ENCODE measurements at regions not wholly inside any gene's neighbourhood (a gene's known extent, or its start where the extent isn't known, plus 50 kb on each side); places are given as distances from the start of the nearest gene placed in this dataset.

GRCh38 chr7:131226514-131226865, 101.2 kb upstream of the MKLN1 start:
- H3K9me3 ChIP-seq (replicated peaks; ENCODE audit: insufficient read depth, low read length): no peaks in the 10 kb centered on the region
- peak overlapping the region; percentile 27 for H3K4me3 ChIP-seq (ENCODE audit: low read length)
- TF ChIP-seq CTCF (IDR thresholded peaks at IDR 0.05; ENCODE audit: low read length): no peak
- no peak for TF ChIP-seq EZH2 (optimal IDR thresholded peaks at IDR 0.05; ENCODE audit: low read depth, low read length)
- no peak for TF ChIP-seq EZH2phosphoT487 (IDR thresholded peaks at IDR 0.05; ENCODE audit: low read length)
- H4K20me1 ChIP-seq (ENCODE audit: insufficient read depth, low read length): no peaks in the 10 kb centered on the region
- H3K9me2 ChIP-seq (replicated peaks; ENCODE audit: insufficient read depth, low read length): no peaks in the 10 kb centered on the region
- H3K4me1 ChIP-seq (ENCODE audit: low read length): peaks cover 27% of the 10 kb centered on the region
- peak overlapping the region; percentile 84 for H3K4me2 ChIP-seq (ENCODE audit: low read depth, low read length)
- H3K27ac ChIP-seq (ENCODE audit: low read length): peak overlapping the region; percentile 72
- H3K79me2 ChIP-seq (ENCODE audit: low read length): no peaks in the 10 kb centered on the region
- no peak for DNase-seq
- peak overlapping the region; percentile 39 for H3K9ac ChIP-seq (ENCODE audit: low read length)
- peaks cover 23% of the 10 kb centered on the region for H3F3A ChIP-seq (ENCODE audit: insufficient read depth, low read length)
- H2AFZ ChIP-seq (ENCODE audit: low read length): peak overlapping the region; percentile 53
- no peaks in the 10 kb centered on the region for H3K27me3 ChIP-seq (replicated peaks; ENCODE audit: insufficient read depth, low read length)
- H3K36me3 ChIP-seq (replicated peaks; ENCODE audit: insufficient read depth, low read length): no peaks in the 10 kb centered on the region

- Histone ChIP-seq H3K9ac (ENCODE audit: low read length) (peak overlapping the region; percentile 60), H4K20me1 (ENCODE audit: insufficient read depth, low read length) (no peaks in the 10 kb centered on the region), H3F3A (ENCODE audit: insufficient read depth, low read length) (peaks cover 15% of the 10 kb centered on the region), H3K9me3 (replicated peaks; ENCODE audit: insufficient read depth, low read length) (no peaks in the 10 kb centered on the region), H3K4me2 (ENCODE audit: low read depth, low read length) (peak overlapping the region; percentile 77), H3K27me3 (replicated peaks; ENCODE audit: insufficient read depth, low read length) (no peaks in the 10 kb centered on the region), H3K4me3 (ENCODE audit: low read length) (peak overlapping the region; percentile 63), H3K9me2 (replicated peaks; ENCODE audit: insufficient read depth, low read length) (no peaks in the 10 kb centered on the region), H3K36me3 (replicated peaks; ENCODE audit: insufficient read depth, low read length) (no peaks in the 10 kb centered on the region), H3K4me1 (ENCODE audit: low read length) (peaks cover 21% of the 10 kb centered on the region), H3K79me2 (ENCODE audit: low read length) (no peaks in the 10 kb centered on the region), H2AFZ (ENCODE audit: low read length) (peak overlapping the region; percentile 21), H3K27ac (ENCODE audit: low read length) (peak overlapping the region; percentile 91)
- TF ChIP-seq CTCF (IDR thresholded peaks at IDR 0.05; ENCODE audit: low read length): no peak
- TF ChIP-seq EZH2phosphoT487 (IDR thresholded peaks at IDR 0.05; ENCODE audit: low read length): no peak
- no peak for TF ChIP-seq EZH2 (optimal IDR thresholded peaks at IDR 0.05; ENCODE audit: low read depth, low read length)
- DNase-seq: peak; percentile 90
Observed at GRCh38 chr7:131231381-131232220, 96.1 kb upstream of the MKLN1 start.

- Histone ChIP-seq H3K36me3 (replicated peaks; ENCODE audit: insufficient read depth, low read length) (no peaks in the 10 kb centered on the region), H4K20me1 (ENCODE audit: insufficient read depth, low read length) (no peaks in the 10 kb centered on the region), H3K27me3 (replicated peaks; ENCODE audit: insufficient read depth, low read length) (no peaks in the 10 kb centered on the region), H3F3A (ENCODE audit: insufficient read depth, low read length) (peaks cover 14% of the 10 kb centered on the region), H3K79me2 (ENCODE audit: low read length) (no peaks in the 10 kb centered on the region), H3K27ac (ENCODE audit: low read length) (no peak overlapping the region), H3K9me2 (replicated peaks; ENCODE audit: insufficient read depth, low read length) (no peaks in the 10 kb centered on the region), H3K4me1 (ENCODE audit: low read length) (peaks cover 15% of the 10 kb centered on the region), H3K9me3 (replicated peaks; ENCODE audit: insufficient read depth, low read length) (no peaks in the 10 kb centered on the region), H2AFZ (ENCODE audit: low read length) (no peak overlapping the region), H3K4me3 (ENCODE audit: low read length) (no peak overlapping the region), H3K4me2 (ENCODE audit: low read depth, low read length) (no peak overlapping the region), H3K9ac (ENCODE audit: low read length) (no peak overlapping the region)
- no peak for TF ChIP-seq EZH2phosphoT487 (IDR thresholded peaks at IDR 0.05; ENCODE audit: low read length)
- no peak for TF ChIP-seq EZH2 (optimal IDR thresholded peaks at IDR 0.05; ENCODE audit: low read depth, low read length)
- no peak for DNase-seq
Observed at GRCh38 chr7:131232768-131233167, 94.9 kb upstream of the MKLN1 start.

GRCh38 chr7:131233193-131233592, 94.5 kb upstream of the MKLN1 start:
- Histone ChIP-seq H3K9me3 (replicated peaks; ENCODE audit: insufficient read depth, low read length) (no peaks in the 10 kb centered on the region), H3K36me3 (replicated peaks; ENCODE audit: insufficient read depth, low read length) (no peaks in the 10 kb centered on the region), H3K4me3 (ENCODE audit: low read length) (no peak overlapping the region), H3K27ac (ENCODE audit: low read length) (no peak overlapping the region), H2AFZ (ENCODE audit: low read length) (no peak overlapping the region), H3K4me2 (ENCODE audit: low read depth, low read length) (no peak overlapping the region), H3K9ac (ENCODE audit: low read length) (no peak overlapping the region), H3F3A (ENCODE audit: insufficient read depth, low read length) (peaks cover 14% of the 10 kb centered on the region), H3K4me1 (ENCODE audit: low read length) (peaks cover 15% of the 10 kb centered on the region), H3K27me3 (replicated peaks; ENCODE audit: insufficient read depth, low read length) (no peaks in the 10 kb centered on the region), H3K9me2 (replicated peaks; ENCODE audit: insufficient read depth, low read length) (no peaks in the 10 kb centered on the region), H3K79me2 (ENCODE audit: low read length) (no peaks in the 10 kb centered on the region), H4K20me1 (ENCODE audit: insufficient read depth, low read length) (no peaks in the 10 kb centered on the region)
- DNase-seq: no peak
- TF ChIP-seq CTCF (IDR thresholded peaks at IDR 0.05; ENCODE audit: low read length) (no peak), EZH2 (optimal IDR thresholded peaks at IDR 0.05; ENCODE audit: low read depth, low read length) (no peak), EZH2phosphoT487 (IDR thresholded peaks at IDR 0.05; ENCODE audit: low read length) (no peak)
